ENCODE measurements at regions not wholly inside any gene's neighbourhood (a gene's known extent, or its start where the extent isn't known, plus 50 kb on each side); places are given as distances from the start of the nearest gene placed in this dataset.
"Not testable (repeated sequence)": the region's sequence is repeated elsewhere in the genome, so short reads cannot be mapped to it uniquely, and the experiment has no call there.

- DNase-seq (ENCODE audit: low spot score) (no peak), ATAC-seq (no peak)
- intact Hi-C loops (cut with DNase I) = no loop called here
Observed at GRCh38 chr6:144352331-144352730, 67.2 kb downstream of the UTRN start.

GRCh38 chr6:144353871-144354314 is 68.8 kb downstream of the UTRN start:
- ATAC-seq = no peak
- intact Hi-C loops (cut with DNase I) = no loop called here
- no peak for DNase-seq (ENCODE audit: low spot score)

- intact Hi-C loops (cut with DNase I) = no loop called here
- DNase-seq (ENCODE audit: low spot score) (no peak), ATAC-seq (no peak)
Observed at GRCh38 chr6:144359783-144360182, 74.6 kb downstream of the UTRN start.

GRCh38 chr6:144360401-144360800 is 75.3 kb downstream of the UTRN start:
- intact Hi-C loops (cut with DNase I) = no loop called here
- DNase-seq (ENCODE audit: low spot score) = no peak
- no peak for ATAC-seq

- DNase-seq (ENCODE audit: low spot score) = no peak
- intact Hi-C loops (cut with DNase I) = no loop called here
- no peak for ATAC-seq
Observed at GRCh38 chr6:144361016-144361415, 75.9 kb downstream of the UTRN start.

- ATAC-seq (peak; percentile 65), DNase-seq (ENCODE audit: low spot score) (no peak)
- intact Hi-C loops (cut with DNase I) = no loop called here
Observed at GRCh38 chr6:144362042-144363018, 77.2 kb downstream of the UTRN start.

- ATAC-seq (no peak), DNase-seq (ENCODE audit: low spot score) (no peak)
- intact Hi-C loops (cut with DNase I) = no loop called here
Observed at GRCh38 chr6:144364208-144364720, 79.1 kb downstream of the UTRN start.

- intact Hi-C loops (cut with DNase I) = no loop called here
- ATAC-seq (no peak), DNase-seq (ENCODE audit: low spot score) (no peak)
Observed at GRCh38 chr6:144364782-144365181, 79.6 kb downstream of the UTRN start.

- no peak for ATAC-seq
- intact Hi-C loops (cut with DNase I) = no loop called here
- no peak for DNase-seq (ENCODE audit: low spot score)
Observed at GRCh38 chr6:144365271-144365670, 80.1 kb downstream of the UTRN start.

GRCh38 chr6:144369696-144370095 is 84.6 kb downstream of the UTRN start:
- DNase-seq (ENCODE audit: low spot score); ATAC-seq; intact Hi-C loops (cut with DNase I): not testable (repeated sequence)

- ATAC-seq = no peak
- intact Hi-C loops (cut with DNase I) = no loop called here
- DNase-seq (ENCODE audit: low spot score) = no peak
Observed at GRCh38 chr6:144372116-144372515, 87.0 kb downstream of the UTRN start.

GRCh38 chr6:144372611-144373594 is 87.8 kb downstream of the UTRN start:
- no peak for DNase-seq (ENCODE audit: low spot score)
- ATAC-seq = no peak

GRCh38 chr6:144374525-144374924 is 89.4 kb downstream of the UTRN start:
- intact Hi-C loops (cut with DNase I); ATAC-seq; DNase-seq (ENCODE audit: low spot score): not testable (repeated sequence)

More at GRCh38 chr6:144372611-144373594, 87.8 kb downstream of the UTRN start:
- intact Hi-C loops (cut with DNase I) = no loop called here

- no peak for DNase-seq (ENCODE audit: low spot score)
- intact Hi-C loops (cut with DNase I) = no loop called here
- peak; percentile 63 for ATAC-seq
Observed at GRCh38 chr6:144377586-144378210, 92.6 kb downstream of the UTRN start.

- intact Hi-C loops (cut with DNase I) = no loop called here
- no peak for ATAC-seq
- DNase-seq (ENCODE audit: low spot score) = no peak
Observed at GRCh38 chr6:144378437-144378836, 93.3 kb downstream of the UTRN start.

- ATAC-seq (peak; percentile 22), DNase-seq (ENCODE audit: low spot score) (no peak)
- intact Hi-C loops (cut with DNase I) = no loop called here
Observed at GRCh38 chr6:144379356-144379755, 94.2 kb downstream of the UTRN start.

GRCh38 chr6:144381499-144381898 is 96.4 kb downstream of the UTRN start:
- ATAC-seq; intact Hi-C loops (cut with DNase I); DNase-seq (ENCODE audit: low spot score): not testable (repeated sequence)

GRCh38 chr6:144383336-144383735 is 98.2 kb downstream of the UTRN start:
- DNase-seq (ENCODE audit: low spot score) (no peak), ATAC-seq (no peak)
- intact Hi-C loops (cut with DNase I) = no loop called here

GRCh38 chr6:144384427-144384826 is 99.3 kb downstream of the UTRN start:
- DNase-seq (ENCODE audit: low spot score) (no peak), ATAC-seq (no peak)
- intact Hi-C loops (cut with DNase I) = no loop called here

Data from sciatic nerve (tissue), 2 donors.